ENCODE measurements at regions not wholly inside any gene's neighbourhood (a gene's known extent, or its start where the extent isn't known, plus 50 kb on each side); places are given as distances from the start of the nearest gene placed in this dataset.

DNA sequence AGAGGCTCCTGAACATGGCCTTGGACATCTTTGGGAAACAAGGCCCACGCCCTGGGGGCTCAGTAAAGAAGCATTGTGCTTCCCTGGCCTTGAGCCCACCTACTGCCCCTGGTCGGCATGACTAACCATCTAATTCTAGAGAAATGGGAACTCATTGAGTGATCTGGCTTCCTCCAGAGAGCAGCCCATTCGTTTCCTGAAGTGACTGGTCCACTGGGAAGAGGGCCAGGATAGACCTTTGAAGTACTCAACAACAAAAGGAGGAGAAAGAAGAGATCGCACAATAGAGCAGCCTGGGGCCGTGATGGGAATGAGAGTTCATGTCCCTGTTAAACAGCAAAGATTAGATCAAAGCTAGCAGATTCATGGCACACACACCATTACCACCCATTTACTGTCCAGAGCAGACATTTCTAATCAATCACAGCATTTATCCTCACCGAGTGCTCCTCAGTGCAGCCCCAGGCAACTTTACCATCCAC, 514.4 kb upstream of the PROK2 start:
- no peak for TF ChIP-seq POLR2A (IDR thresholded peaks at IDR 0.05)
- TF ChIP-seq, protein P1, sequence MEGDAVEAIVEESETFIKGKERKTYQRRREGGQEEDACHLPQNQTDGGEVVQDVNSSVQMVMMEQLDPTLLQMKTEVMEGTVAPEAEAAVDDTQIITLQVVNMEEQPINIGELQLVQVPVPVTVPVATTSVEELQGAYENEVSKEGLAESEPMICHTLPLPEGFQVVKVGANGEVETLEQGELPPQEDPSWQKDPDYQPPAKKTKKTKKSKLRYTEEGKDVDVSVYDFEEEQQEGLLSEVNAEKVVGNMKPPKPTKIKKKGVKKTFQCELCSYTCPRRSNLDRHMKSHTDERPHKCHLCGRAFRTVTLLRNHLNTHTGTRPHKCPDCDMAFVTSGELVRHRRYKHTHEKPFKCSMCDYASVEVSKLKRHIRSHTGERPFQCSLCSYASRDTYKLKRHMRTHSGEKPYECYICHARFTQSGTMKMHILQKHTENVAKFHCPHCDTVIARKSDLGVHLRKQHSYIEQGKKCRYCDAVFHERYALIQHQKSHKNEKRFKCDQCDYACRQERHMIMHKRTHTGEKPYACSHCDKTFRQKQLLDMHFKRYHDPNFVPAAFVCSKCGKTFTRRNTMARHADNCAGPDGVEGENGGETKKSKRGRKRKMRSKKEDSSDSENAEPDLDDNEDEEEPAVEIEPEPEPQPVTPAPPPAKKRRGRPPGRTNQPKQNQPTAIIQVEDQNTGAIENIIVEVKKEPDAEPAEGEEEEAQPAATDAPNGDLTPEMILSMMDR (IDR thresholded peaks at IDR 0.05), result no peak
